NCI-H69 (cell line): ENCODE measurements at regions not wholly inside any gene's neighbourhood (a gene's known extent, or its start where the extent isn't known, plus 50 kb on each side); places are given as distances from the start of the nearest gene placed in this dataset.

Experiments used
- DNase-seq: peaks from one replicate; lab custom pipeline; 2025; lab: John Stamatoyannopoulos, UW

GRCh38 chr9:75414371-75415160, 326.3 kb downstream of the OSTF1 start:
- no peak for DNase-seq

DNA sequence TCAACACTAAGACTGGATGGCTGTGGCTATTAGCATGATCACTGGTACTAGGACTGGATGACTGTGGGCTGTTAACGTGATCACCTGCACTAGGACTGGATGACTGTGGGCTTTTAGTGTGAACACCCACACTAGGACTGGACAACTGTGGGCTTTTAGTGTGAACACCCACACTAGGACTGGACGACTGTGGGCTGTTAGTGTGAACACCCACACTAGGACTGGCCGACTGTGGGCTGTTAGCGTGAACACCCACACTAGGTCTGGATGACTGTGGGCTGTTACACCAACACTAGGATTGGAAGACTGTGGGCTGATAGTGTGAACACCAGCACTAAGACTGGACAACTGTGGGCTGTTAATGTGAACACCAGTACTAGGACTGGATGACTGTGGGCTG, 329.2 kb downstream of the OSTF1 start:
- DNase-seq: no peak

DNA sequence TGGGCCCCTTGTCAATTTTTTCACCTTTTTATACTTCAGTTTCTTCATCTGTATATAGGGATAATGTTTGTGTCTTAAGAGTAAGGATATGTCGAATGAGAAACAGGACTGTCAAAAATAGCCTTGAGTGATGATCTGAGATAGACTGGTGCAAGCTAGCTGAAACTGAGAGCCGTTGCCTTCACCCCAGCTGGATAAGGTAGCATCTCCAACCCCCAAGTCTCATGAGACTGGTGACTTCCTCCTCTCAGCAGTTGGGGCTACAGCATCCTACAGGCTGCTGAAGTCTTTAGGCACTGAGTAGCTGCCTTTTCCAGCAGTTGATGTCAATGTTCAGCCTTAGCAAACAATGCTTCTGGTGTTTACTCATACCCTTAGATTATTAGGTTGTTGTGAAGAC, 330.2 kb downstream of the OSTF1 start:
- DNase-seq: no peak

DNA sequence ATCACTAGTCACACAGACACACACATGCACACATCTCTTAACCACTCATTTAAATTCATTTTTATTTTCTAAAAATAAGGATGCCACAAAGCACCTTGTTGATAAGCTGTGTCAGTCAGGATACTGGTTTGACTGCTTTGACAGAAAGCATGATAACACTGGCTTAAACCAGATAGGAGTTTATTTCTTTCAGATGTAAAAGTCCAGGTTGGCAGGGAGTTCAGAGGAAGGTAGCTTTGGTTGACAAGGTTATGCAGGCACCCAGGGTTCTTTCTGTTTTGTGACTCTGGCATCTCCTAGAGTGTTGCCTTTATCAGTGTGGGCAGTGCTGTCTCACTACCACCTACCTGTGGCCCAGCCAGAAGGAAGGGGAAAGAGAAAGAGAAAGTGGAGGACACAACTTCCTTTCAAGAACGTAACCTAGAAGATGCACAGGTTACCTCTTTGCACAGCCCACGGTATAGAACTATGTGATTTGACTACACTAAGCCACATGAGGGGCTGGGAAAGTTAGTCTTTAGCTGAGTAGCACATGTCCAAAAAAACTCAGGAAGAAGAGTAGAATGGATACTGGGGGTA, 334.7 kb downstream of the OSTF1 start:
- no peak for DNase-seq

DNA sequence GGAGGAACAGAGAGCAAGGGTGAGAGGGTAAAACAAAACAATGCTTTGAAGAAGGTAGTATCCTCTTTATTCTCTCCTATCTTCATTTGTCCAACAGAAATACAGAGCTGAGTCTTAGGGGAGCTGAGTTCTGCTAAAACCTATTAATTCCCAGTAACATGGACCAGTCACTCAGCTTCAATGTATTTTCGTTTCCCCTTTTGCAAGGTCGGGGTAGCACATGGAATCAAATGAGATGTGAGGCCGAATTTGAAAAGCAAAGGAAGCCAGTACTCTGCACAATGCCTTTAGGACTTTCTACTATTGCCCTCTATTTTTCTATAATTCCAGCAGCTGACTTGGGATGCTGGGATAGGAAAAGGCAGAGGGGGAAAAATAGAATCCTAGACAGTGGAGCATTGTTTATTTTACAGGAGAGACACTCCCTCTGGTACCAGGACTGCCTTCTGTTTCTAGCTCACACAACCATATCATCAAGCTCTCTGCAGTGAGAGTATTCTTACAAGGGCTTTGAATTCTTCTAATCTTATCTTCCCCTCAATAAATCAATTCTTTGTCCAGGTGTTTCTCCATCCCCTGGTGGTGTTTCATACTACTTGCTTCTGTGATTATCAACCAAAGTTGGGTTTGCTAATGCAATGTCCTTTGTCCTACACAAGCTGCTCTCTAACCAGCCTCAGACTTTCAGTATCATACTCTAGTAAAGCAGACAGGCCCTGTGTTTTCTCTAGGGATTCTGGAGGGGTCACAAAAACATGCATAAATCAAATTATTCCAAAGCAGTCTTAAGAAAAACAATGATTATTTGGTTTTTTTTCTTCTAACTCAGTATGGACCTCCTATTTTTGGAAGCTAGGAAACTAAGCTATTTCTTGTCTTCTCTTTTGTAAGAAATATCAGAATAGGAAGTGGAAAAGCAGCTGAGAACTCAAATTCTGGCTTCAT, 341.5 kb downstream of the OSTF1 start:
- no peak for DNase-seq

DNA sequence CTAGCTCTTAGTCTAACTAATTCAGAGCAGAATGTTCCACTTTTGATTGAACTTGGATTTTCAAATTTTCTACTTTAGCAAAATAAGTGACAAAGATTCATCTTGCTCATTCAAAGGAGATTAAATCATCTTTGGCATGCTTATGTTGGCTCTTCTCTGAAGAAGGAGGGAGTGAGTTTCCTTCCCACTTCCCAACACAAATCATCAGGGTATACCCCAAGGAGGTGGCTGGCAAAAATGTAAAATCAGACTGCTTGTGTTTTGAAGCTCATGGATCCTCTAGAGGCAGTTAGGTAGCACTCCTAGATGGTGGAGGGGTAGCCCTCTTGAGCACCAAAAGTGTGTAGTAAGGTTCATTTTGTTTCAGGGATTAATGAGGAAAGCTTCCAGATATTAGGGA, 343.1 kb downstream of the OSTF1 start:
- DNase-seq: no peak

DNA sequence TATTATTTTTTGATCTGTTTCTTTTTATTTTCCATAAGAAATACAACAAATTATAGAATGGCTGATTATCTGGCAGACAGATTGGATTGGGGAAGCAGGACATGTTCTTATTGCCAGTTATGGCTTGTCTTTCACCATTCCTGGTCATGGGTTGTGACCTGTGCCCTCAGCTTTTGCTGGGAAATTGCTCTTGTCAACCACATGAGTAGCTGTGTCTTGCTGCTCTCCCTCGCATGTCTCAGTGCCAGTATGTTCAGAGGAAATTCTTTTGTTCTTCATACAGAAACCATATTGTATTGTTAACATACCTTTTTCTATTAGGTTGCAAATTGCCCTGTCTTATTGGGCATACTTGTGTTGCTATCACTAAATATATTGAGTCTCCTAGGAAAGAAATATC, 344.1 kb downstream of the OSTF1 start:
- no peak for DNase-seq

- no peak for DNase-seq
Measured at GRCh38 chr9:75432888-75433287, 344.6 kb downstream of the OSTF1 start.

GRCh38 chr9:75438716-75439115, 350.4 kb downstream of the OSTF1 start:
- DNase-seq: no peak

DNA sequence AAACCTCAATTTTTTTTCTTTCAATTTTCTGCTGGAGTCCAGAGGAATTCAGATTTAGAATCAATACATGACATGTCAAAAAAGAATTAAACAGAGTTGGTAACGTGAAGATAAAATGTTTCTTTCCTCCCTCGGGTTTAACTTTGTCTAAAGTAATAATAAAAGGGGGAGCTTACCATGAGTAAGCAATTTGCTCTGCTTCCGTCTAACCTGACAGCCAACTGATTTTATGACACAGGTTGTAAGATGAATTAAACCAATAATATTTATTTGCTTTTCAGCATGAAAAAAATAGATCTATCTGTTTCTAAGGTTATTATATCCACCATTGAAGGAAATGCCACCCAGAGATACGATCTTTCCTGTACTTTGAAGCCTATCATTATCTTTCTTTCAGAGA, 352.6 kb downstream of the OSTF1 start:
- DNase-seq: no peak

- DNase-seq: no peak
Measured at GRCh38 chr9:75445144-75445543, 356.8 kb downstream of the OSTF1 start.

DNA sequence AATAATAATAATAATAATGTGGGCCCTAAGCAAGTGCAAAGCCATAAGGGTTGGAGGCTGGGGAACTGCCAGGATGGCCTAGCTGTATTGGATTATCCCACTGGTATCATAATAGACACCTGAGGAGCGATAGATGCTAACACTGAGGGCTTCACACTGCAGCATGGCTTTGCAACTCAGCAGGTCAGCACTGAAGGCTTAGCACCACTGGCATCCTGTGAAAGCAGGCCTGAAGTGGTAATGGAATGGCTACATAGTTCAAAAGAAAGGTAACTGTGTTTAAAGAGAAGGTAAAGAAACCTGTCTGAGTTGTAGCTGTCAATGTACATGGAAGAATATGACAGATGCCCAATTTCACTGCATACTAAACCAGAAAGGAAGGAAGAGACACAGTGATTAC, 359.0 kb downstream of the OSTF1 start:
- no peak for DNase-seq

DNA sequence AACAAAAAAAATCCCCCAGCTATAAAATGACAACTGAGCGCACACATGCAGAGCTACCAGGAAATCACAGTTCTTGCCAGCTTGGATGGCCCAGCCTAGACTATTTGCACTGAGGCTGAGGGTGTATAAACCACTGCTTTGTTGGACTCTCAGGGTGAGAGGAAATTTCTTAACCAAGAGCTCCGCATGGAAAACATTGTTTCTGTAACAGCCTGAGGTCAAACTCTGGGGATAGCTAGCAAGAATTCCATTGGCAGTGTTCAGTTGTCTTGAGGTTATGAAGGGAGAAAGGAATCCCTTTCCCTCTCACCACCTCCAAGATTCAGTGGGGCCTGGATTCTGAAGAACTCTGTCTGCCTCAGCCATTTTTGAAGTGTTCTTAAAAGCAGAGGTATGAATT, 360.0 kb downstream of the OSTF1 start:
- DNase-seq: no peak

- no peak for DNase-seq
Measured at GRCh38 chr9:75448955-75449354, 360.6 kb downstream of the OSTF1 start.

DNA sequence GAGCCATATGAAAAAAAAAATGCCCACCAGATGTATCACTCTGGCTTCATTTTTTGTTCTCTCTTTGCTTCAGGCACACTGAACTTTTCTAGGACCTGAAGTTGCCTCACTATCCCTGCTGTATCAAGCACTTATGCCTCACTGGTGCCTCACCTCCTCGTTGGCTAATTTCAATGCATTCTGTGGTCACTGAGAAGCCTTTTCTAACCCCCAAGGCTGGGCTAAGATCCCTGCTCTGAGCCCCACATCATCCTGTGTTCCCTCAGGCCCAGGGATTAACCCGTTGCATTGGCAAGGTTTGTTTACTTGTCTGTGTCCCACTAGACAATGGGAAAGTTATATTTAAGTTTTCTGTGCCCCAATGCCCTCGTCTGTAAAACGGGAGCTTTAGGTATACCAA, 362.7 kb downstream of the OSTF1 start:
- no peak for DNase-seq

GRCh38 chr9:75451505-75451904, 363.2 kb downstream of the OSTF1 start:
- DNase-seq: no peak

DNA sequence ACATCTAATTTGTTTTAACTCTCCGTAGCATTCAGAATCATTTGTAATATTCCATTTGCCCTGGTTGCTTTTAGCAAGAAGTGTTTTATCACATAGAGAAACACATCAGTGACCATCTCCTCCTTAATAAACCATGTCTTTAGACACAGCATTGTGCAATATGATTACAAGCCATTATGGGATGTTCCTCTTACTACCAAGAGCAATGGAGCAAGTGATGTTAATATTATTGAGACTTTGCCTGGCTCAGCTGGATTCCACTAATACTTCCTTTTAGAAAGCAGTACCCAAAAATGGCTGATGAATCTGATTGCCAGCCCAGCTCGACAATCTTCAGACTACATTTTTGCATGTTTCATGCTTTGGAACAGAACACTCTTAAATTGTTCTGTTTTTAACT, 364.2 kb downstream of the OSTF1 start:
- DNase-seq: no peak

GRCh38 chr9:75454043-75454442, 365.7 kb downstream of the OSTF1 start:
- DNase-seq: no peak

DNA sequence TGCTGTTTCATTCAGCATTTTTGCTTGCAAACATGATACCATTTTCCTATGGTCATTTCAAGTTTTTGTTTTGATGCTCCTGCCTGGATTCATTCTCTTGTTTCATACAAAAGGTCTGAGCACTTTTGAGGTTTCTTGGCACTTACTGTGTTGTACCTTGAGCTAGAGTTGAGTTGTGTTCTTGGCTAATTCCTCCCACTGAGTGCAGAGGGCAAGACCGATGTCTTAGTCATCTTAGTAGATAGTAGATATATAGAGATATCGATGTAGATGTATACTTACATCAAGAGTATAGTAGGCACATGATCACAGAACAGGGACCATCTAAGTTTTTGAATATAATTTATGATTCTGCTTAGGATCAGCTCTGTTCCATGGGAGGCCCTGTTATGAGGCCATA, 366.6 kb downstream of the OSTF1 start:
- DNase-seq: no peak

GRCh38 chr9:75455444-75455921, 367.2 kb downstream of the OSTF1 start:
- DNase-seq: no peak

GRCh38 chr9:75456698-75457097, 368.4 kb downstream of the OSTF1 start:
- DNase-seq: no peak

GRCh38 chr9:75457474-75458011, 369.2 kb downstream of the OSTF1 start:
- DNase-seq: no peak
